GM21723 (cell line): ENCODE measurements at regions not wholly inside any gene's neighbourhood (a gene's known extent, or its start where the extent isn't known, plus 50 kb on each side); places are given as distances from the start of the nearest gene placed in this dataset.

Source experiments
- ATAC-seq: cut with Tn5 transposase; IDR thresholded peaks from one replicate; pipeline ENCODE4 v1.9.1; 2021; ENCODE audit warnings: mild to moderate bottlenecking, moderate library complexity; ENCODE audit not compliant: unreplicated experiment

DNA sequence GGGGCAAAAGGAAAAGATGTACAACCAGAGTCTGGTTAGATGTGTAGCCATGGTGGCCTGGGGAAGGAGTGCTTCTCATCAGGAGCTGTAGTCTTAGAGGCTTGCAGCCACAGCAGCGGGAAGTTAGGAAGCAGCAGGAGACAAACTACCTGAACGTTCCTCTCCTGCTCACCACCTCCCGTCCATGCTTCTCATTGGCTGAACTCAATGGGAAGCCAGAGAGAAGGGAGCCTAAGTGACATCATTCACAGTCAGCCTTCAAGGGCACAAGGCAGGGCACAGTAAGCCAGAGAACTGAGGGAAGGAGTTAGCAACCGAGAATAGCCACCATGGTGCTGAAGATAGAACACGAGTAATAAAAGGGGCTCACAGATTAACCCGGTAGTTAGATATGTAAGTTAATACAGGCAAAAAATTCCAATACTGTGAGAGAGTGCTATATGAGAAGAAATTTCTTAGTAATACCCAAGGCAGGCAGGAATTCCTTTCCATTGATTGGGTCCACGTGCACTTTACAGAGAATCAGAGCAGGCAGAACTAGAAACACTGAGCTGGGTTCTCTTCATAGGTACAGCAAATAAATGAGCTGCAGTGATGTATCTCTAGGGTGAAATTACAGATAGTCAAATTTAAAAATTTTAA is 391.5 kb upstream of the DACH1 start:
- ATAC-seq = no peak

DNA sequence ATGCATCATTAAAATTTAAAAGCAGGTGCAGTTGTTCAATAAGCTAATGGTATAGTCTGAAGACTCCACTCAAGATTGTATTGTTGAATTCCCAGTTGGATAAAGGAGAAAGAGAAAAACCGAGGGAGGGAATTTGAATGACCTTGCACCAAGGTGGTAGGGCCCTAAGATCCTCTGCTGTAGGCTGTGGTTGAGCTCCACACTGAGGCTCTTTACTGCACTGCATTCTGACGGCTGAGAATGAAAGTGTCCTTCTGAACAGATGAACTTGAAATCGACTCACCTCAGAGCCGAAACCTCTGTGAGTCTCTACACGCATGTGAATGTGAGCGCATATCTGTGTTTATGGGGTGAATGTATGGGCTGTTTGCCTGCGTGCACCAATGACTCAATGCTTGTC is 388.9 kb upstream of the DACH1 start:
- ATAC-seq = no peak

DNA sequence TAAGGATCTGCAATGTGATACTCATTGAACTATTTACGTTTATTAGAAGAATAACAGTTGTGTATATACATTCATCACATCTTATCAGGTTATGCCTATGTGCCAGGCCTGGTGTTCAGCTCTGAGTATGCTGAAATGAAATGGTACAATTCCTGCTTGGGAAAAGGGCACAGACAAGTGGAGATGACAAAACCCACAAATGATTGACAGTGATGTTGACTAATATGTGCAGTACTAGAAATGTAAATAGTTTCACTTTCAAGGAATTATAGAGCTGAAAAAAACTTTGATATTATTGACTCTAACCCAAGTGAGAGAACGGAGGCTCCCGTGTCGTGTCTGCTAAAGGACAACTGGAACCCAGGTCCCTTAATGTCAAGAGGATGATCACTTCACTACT is 386.8 kb upstream of the DACH1 start:
- no peak for ATAC-seq

DNA sequence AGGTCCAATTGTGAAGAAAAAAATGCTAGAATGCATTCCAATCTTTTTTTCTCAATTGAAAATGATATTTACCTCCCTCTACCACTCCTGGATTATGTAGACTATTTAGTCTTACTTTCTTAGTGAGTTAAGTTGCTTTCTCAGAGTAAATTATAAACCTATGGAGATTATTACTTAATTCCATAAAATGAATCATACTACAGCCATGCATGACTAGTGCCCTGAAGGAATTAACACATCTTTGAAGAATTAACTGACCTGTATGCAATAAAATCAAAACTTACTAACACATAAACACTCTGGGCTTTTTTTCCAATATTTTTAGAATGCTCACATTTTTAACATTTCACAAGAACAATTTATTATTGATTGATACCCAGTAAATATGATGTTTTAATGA is 379.4 kb upstream of the DACH1 start:
- ATAC-seq = no peak

DNA sequence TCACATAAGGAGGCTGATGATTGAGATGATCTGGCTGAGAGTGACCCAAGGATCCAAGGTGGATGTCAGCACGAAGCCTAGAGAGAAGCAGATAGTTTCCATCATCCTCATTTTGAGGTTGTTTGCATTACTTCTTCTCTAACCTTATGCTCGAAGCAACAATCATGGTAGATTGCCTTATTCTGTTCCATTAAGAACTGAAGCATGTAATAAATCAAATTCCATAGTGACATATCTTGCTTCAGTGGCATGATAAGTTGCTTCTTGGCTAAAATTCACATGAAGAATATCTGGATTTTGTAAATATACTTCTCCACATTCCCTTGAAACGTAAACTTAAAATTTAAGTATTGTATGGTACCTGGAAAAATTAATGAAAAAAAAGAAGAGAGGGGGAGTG is 377.8 kb upstream of the DACH1 start:
- ATAC-seq = no peak

DNA sequence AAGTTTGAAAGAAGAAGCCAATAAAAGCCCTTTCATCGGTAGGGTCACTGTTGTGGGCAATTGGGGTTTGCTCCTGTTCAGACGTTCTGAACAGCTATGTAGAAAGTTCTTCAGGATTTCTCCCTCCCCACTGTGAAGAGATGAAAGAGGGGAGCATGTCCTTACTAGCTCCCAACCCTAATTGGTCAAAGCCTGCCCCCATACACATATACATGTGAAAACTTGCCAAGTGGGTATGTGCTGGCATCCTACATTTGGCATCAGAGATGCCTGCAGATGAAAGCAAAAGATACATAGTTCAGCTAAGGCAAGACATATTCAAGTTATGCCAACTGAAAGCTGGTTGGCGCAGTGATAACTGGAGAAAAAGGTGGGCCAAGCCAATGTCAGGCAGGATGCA is 363.1 kb upstream of the DACH1 start:
- ATAC-seq = no peak

DNA sequence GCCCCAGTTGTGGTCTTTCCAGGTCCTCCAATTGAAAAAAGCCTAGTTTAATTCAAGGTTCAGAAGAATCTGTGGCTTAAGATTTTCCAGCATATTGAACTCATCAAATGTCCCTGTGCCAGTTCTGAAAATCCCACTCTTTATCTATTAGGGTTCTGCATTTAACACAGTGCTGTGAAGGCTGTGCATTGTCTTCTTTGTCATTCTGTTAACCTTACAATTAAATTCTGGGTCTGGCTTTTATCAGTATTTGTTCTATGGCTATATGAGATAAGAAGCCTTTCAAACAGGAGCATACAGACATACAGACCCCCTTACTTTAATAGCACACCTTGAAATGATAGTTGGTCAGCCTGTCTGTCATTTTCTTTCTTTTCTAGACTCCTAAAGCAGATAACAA is 362.1 kb upstream of the DACH1 start:
- ATAC-seq = no peak

DNA sequence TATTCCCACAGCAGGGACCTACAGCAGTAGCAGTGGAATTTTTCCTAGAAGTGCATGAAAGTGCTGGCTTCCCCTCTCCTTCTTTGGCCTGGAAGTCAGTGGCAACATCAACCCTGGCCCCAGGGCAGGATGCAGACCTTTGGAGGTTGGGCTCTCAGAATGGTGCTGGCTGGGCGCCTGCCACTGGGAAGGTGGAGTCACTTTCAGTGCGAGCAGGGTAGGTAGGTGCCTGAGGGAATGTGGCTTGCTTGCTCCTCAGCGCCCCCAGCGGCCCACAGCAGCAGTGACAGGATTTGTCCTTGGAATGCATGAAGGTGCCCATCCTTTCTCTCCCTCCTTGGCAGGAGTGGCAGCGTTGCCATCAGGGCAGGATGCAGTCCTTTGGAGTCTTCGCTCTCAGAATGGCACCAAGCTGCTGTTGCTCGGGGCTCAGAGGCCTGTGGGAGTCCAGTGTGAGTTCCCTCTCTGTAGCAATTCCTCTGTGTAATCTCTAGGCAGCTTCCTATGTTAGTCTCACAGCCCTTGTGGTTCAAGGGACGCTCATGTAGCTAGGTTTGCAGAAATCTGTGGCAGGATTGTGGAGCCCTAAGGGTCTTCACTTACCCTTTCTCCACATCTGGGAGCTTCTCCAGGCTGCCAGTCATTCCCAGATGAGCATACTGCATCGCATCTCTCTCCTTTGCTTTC is 354.4 kb upstream of the DACH1 start:
- no peak for ATAC-seq

DNA sequence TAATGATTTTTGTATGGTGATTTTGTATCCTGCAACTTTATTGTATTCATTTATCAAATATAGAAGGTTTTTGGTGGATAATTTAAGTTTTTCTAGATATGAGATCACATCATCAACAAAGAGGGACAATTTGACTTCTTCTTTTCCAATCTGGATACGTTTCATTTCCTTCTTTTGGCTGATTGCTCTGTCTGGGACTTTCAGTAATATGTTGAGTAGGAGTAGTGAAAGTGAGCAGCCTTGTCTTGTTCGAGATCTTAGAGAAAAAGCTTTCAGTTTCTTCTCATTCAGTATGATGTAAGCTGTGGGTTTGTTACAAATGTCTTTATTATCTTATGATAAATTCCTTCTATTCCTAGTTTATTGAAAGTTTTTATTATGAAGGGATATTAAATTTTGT is 352.0 kb upstream of the DACH1 start:
- ATAC-seq = peak; percentile 59

DNA sequence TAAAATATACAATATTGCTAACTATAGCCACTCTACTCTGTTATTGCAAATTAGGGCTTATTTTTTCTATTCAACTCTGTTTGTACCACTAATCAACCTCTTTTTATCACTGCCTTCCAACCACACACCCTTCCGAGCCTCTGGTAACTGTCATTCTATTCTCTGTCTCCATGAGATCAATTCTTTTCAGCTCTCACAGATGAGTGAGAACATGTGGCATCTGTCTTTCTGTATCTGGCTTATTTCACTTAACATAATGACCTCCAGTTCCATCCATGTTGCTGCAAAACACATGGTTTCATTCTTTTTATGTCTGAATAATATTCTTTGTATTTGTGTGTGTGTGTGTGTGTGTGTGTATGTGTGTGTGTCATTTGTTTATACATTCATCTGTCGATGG is 350.1 kb upstream of the DACH1 start:
- no peak for ATAC-seq

DNA sequence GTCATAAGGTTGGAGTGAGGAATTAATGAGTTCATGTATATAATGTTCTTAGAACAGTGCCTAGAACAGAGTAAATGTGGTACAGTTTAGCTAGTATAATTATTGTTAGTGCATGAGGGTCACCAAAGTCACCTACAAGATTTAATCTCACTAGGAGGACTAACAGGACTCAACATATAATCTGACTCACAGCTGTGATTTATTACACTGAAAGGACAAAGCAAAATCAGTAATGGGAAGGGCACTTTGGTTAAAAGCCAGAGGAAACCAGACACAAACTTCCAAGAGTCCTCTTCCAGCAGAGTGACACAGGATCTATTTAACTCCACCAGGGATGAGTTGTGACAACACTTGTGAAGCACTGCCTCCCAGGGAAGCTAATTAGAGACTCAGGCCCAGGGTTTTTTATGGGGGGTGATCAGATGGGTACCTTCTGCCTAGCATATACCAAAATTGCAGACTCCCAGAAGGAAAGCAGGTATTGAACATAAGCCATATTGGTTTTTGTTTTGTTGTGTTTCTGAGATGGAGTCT is 341.2 kb upstream of the DACH1 start:
- ATAC-seq = no peak

DNA sequence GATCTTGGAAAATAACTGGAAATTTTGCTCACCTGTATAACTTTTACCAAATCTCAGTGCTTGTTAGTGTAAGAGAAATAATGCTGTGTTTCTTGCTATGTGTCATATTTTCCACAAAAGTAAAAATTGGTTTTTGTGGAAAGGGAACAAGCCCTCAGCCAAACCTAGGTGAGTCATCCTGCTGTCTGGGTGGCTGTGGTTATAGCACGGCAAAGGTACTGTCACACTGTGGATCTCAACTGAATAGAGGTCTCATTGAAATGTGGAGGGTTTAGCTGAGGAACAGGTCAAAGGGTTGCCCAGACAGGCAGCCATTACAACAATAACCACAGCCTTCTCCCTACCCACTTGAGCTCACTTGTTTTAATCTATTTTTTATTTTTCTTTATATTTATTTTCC is 338.8 kb upstream of the DACH1 start:
- no peak for ATAC-seq

DNA sequence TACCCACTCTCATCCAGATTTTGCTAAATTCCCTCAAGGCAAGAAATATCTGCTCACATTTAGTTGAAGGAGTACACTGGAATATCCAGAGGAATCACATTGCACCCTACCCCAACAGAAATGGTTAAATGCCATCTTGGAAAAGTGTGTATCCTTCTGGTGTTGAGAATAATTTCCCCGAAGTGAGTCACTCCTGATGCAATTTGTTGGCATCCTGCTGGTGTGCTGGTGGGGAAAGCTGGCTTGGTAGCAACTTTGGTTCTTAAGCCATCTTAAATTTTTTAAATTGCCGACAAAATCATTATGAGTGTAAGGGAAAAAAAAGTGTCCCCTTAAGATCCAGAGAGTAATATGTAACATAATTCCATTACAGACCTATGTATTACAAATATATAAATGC is 337.3 kb upstream of the DACH1 start:
- no peak for ATAC-seq

DNA sequence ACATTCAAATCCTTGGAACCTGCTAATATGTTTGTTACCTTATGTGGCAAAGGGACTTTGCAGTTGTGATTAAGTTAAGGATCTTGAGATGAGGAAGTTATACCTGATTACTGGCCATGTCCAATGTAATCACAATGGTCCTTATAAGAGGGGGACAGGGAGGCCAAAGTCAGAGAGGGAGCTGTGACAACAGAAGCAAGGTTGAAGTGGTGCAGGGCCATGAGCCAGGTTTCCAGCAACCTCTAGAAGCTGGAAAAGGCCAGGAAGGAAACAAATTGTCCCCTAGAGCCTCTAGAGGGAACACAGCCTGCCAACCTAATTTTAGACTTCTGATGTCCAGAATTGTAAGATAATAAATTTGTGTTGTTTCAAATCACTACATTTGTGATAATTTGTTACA is 334.7 kb upstream of the DACH1 start:
- ATAC-seq = no peak

DNA sequence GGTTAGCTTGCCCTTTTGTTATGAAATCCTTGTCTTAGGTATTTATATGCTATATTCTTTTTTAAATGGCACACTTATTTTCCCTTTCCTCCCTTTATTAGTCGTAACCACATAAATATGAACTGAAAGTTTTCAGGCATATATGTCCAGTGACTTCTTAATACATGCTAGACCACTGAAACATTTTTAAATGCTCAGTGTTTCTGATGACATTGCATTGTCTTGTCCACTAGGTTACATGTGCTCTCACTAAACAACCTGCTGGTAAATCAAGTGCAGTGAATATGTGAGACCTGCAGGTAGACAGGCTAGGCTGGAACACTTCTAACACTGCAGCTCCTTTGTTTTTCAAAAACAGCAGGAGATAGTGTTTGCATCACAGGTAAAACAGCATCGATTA is 332.6 kb upstream of the DACH1 start:
- no peak for ATAC-seq

DNA sequence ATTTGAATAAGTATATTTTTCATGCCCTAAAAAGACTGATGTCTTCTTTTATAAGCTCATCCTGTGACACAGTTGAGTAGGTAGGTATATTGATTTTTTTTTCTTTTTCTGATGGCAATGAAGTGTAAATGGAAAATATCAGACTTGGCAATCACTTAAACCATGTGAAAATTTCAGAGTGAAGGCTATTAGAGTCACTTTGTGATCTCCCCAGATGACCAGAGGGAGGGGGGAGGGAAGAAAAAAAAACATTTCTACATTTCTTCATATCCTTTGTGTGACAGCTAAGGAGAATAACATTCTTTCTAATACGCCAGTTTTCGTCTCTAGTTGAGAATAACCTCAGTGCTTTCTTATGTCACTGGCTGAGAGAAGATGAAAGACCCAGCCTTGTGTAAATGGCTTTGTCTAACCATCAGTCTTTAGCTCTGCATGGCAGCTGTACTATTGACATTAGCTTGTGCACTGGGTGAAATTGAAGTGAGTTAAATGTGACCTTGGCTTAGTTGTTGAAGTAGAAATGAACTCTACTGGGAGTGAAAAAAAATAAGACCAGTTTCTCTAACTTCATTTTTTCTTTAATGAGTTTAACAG is 332.1 kb upstream of the DACH1 start:
- no peak for ATAC-seq

DNA sequence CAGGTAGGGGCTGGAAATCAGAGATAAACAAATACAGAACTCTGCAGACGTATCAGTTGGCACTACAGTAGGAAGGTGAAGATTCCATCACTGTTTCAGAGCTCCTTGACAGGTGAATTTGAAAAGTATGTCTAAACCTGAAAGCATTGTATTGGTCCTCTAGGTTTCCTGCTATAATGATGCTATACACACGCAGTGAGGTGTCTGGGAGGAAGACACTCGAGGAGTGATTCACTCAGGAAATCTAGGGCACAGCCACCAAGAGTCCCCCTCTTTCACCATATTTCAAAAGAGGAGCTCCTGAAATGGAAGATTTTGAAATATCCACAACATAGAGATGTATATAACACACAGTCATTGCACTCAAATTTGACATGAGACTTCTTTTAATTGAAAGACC is 331.0 kb upstream of the DACH1 start:
- ATAC-seq = no peak

DNA sequence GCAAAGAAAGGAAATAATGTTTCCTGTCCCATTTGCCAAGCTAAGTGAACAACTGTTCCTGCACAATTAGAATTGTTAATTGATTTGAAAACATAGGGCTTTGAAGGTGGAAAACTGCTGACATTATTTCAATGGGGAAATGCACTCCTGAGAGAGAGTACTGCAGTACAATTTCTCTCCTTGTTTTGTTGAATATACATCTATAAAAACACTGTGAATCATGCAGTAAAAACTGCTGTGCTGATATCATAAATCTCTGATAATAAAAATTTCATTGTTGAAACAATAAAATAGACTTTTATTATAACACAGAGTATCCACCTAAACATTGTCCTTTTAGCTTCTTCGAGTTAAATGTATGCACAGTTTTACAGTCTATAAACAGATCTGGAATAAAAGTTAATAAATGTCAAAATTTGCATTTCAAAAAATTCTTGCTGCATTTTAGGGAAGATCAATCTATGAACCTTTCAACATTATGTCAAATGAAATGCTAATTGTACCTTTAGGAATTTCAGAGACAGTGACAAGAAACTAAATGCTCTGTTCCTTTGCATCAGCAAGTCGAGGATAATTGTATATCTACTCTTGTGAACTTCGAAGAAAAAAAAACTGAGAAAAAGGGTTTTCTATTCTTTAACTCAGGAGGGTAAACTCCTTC is 328.2 kb upstream of the DACH1 start:
- no peak for ATAC-seq

DNA sequence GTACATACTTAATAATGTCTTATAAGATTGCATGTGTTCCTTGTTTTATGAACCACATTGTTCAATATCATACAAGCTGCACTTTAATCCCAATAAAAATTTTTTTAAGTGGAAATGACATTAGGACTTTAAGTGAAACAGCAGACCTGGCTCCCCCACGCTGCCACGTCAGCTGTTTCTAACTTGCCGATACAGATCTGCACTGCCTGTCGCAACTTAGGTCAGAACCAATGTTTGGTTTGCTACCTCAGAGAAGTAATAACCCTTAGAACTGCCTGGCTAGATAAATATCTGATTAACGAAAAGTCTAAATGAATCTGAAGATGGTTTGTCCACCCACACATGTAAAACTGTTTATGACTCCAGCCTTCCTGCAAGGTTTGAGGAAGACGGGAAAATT is 327.5 kb upstream of the DACH1 start:
- ATAC-seq = no peak

DNA sequence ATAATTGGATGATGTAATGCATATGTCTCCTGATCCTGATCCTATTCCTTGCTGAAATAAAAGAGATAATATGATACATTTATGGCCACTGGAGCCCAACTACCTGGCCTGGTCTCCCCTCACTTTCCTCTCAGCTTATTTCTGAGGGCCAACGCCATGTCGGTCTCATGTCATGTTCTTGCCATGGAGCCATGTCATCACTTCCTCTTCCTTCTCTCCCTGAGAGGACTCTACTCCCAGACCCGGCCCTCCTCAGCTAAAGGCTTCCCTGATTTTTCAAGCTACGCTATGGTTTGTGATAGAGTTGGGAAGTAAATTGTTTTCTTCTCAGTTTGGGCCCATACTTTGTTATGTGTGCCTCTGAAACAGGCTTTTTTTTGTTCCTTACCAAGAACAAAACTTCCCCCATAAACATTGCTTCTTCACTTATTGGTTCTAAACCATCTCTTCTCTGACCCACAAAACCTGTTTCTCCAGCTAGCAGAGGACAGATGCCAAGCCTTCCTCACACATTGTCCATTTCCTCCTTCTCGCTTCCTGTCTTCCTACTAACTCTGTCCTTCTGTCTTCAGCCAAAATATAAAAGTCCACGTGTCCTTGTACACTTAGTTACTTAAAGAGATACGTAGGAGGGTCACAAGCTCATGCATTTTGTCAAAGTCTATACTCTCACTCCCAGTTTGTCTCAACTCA is 319.9 kb upstream of the DACH1 start:
- ATAC-seq = no peak

DNA sequence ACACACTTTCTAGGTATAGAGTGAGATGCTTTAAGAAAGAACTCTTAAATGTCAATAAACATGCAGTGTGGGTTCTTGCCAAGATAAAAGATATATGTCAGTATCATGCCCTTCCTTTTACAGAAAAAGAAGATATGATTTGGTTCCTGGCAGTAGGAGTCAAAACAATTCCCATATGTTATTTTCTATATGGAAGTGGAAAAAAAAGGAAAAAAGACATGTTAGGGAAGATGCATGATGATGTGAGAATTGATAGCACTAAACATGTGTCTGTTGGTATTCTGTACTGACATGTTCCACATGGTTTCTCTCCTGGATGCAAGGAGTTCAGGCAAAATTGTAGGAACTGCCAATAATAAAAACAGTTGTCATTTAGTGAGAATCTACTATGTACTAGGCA is 318.8 kb upstream of the DACH1 start:
- no peak for ATAC-seq
